Right cardiac atrium (tissue), 5 donors: ENCODE measurements at regions not wholly inside any gene's neighbourhood (a gene's known extent, or its start where the extent isn't known, plus 50 kb on each side); places are given as distances from the start of the nearest gene placed in this dataset.

Experiments
- ATAC-seq, 2 donors: fragments of 200-7000 bp; cut with Tn5 transposase; one replicate each; pipeline versions ENCODE4 v1.8.0 to v1.9.1; 2020; ENCODE audit warnings: moderate library complexity in 2 of 2, mild to moderate bottlenecking in 1 of 2
- DNase-seq, 3 donors: peaks; one replicate each; pipeline ENCODE4 v3.0.0-alpha.2; 2020
- H3K27ac ChIP-seq: one replicate; pipeline ENCODE4 v1.5.1; 2013; ENCODE audit warnings: mild to moderate bottlenecking, low read length, control low read depth, moderate library complexity
- H3K27me3 ChIP-seq: one replicate; pipeline ENCODE4 v1.6.1; 2013; ENCODE audit not compliant: control insufficient read depth, insufficient read depth
- H3K4me1 ChIP-seq: one replicate; pipeline ENCODE4 v1.6.1; 2013; ENCODE audit warnings: low read length; ENCODE audit not compliant: control insufficient read depth, insufficient read depth
- H3K4me3 ChIP-seq: one replicate; pipeline ENCODE4 v1.5.1; 2013; ENCODE audit warnings: low read length, control low read depth
- H3K9me3 ChIP-seq: one replicate; pipeline ENCODE4 v1.6.1; 2013; ENCODE audit warnings: low read length; ENCODE audit not compliant: control insufficient read depth
- WGBS: extraction: QIAGEN DNeasy Blood & Tissue Kit; methylation state at CpG from one replicate; pipeline ENCODE4 v1.1.7; 2013; 5-methylcytosine and 5-hydroxymethylcytosine counted together
- intact Hi-C, 4 donors: fragments of 100-400 bp; cut with DNase I; formaldehyde crosslinking; loops; one replicate each; pipeline versions ENCODE4 v1.11.0 to v1.14.0; 2022 to 2023
- donor health status: healthy with polysubstance abuse.
- donor health status: DM: no; HTN: yes; CAD: no.
- donor health status: DM: no; HTN: no; CAD: no.
- donor health status: DM: no; HTN: yes; CAD: no; lungs with severe emphysema.
- donor health status: DM: yes; HTN: yes; CAD: no.

DNA sequence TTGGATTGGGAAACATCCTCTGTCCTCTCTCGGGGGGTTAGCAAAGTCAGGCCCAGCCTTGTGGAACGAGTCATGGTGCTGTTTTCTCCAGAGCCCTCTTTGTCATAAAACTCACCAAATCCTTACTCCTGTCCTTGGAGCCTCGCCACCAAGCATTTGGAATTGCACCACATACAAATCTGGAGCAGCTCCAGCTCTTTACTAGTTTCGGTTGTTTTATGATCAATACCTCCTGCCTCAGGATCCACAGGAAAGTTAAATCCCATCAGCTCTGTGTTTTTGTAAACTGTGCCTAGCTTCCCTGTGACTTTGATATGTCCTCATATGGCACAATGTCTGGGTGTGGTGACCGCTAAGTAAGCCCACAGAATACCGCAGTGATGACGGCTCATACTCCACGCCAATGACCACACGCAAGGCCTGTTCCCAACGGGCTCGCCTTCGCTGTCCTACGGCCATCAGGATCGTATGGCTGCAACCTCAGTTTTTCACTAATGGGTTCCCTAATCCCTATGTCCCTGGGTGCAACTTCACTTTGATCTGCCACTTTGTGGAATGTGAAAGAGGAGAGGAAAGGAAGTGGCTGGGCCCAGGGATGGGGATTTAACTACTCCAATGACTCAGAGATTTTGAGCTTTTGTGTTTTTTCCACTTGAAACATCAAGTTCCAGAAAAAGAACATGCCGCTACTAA lies 111.3 kb upstream of the FOXQ1 start:
- WGBS, result 87% methylated on average over 15 of the region's 15 CpGs
- ATAC-seq (no peak), DNase-seq (no peak)
- H3K9me3 ChIP-seq, result no peaks in the 10 kb centered on the region
- H3K4me1 ChIP-seq, result no peaks in the 10 kb centered on the region
- intact Hi-C loops, result no loop called here
- H3K27me3 ChIP-seq, result no peaks in the 10 kb centered on the region
- no peak overlapping the region for H3K4me3 ChIP-seq
- H3K27ac ChIP-seq, result no peak overlapping the region

DNA sequence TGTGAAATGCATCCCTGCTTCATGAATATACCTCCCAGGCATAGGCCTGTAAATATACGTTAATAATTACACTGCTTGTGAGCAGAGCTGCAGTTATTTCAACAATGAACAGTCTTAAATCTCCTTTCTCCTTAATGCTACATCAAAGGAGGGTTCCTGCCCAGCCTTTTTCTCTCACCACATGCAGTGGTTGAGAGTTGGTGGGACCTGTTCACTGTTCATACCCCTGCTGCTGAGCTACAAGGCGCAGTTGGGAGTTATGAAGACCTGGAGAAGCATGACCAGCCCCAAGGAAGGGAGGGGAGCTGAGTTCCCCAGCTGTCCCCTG lies 111.9 kb upstream of the FOXQ1 start:
- Histone ChIP-seq H3K9me3 (no peaks in the 10 kb centered on the region), H3K27me3 (no peaks in the 10 kb centered on the region), H3K4me3 (no peak overlapping the region), H3K4me1 (no peaks in the 10 kb centered on the region), H3K27ac (no peak overlapping the region)
- intact Hi-C loops, result no loop called here
- no peak for DNase-seq
- 88% methylated on average over 2 of the region's 2 CpGs for WGBS
- ATAC-seq, result no peak

DNA sequence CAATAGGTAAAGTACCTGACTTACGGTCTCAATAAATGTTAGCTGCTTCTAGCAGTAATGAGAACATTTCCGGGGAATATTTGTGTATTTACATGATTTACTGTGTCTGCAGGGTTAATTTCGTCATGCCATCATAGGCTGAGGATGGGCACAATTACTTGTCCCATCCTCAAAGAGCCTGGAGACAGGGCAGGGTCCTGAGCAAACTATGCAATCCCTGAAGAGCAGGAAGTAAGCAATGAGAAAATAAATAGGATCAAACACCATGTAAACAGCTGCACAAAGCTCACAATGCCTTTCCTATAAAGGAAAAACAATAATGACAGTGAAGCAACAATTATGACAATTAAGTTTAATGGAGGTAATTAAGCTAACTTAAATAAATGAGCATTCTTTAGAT lies 114.6 kb upstream of the FOXQ1 start:
- H3K4me1 ChIP-seq, result no peaks in the 10 kb centered on the region
- intact Hi-C loops, result no loop called here
- no peak overlapping the region for H3K4me3 ChIP-seq
- H3K27me3 ChIP-seq, result no peaks in the 10 kb centered on the region
- 81% methylated on average over 3 of the region's 3 CpGs for WGBS
- peaks cover 2% of the 10 kb centered on the region for H3K9me3 ChIP-seq
- no peak for DNase-seq
- no peak overlapping the region for H3K27ac ChIP-seq
- no peak for ATAC-seq

DNA sequence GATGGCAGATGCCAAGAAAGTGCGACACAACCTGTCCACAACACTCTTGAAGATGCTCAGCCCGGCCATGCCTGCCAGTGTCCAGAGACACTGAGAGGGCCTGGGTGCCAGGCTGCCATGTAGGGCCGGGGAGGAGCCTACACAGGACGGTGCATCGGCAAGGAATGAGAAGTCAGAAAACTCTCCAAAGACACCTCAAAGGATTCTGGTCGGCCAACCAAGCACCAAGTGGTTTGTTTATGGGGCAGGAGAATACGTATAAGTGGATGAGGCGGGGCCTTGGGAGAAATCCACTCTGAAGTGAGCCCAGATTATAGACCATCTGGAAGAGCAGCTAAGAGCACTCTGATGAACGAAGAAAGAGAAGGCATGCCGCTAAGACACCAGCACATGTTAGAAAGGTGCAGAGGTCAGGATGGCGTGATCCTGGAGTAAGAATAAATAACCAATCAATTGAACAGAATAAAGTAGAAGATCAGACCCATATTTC lies 120.7 kb upstream of the FOXQ1 start:
- Histone ChIP-seq H3K27me3 (no peaks in the 10 kb centered on the region), H3K4me3 (no peak overlapping the region), H3K9me3 (peaks cover 2% of the 10 kb centered on the region), H3K4me1 (no peaks in the 10 kb centered on the region), H3K27ac (no peak overlapping the region)
- DNase-seq (no peak), ATAC-seq (no peak)
- 89% methylated on average over 11 of the region's 11 CpGs for WGBS
- intact Hi-C loops, result no loop called here

GRCh38 chr6:1190366-1190765 lies 121.5 kb upstream of the FOXQ1 start:
- H3K9me3 ChIP-seq, result peaks cover 2% of the 10 kb centered on the region
- intact Hi-C loops, result no loop called here
- ATAC-seq (no peak), DNase-seq (no peak)
- no peaks in the 10 kb centered on the region for H3K4me1 ChIP-seq
- 22% methylated on average over 5 of the region's 5 CpGs for WGBS
- no peak overlapping the region for H3K27ac ChIP-seq
- H3K27me3 ChIP-seq, result no peaks in the 10 kb centered on the region
- no peak overlapping the region for H3K4me3 ChIP-seq

GRCh38 chr6:1188199-1188598 lies 123.7 kb upstream of the FOXQ1 start:
- no peak for DNase-seq
- no peak for ATAC-seq
- WGBS, result 82% methylated on average over 3 of the region's 3 CpGs
- intact Hi-C loops, result no loop called here
- no peaks in the 10 kb centered on the region for H3K4me1 ChIP-seq
- H3K9me3 ChIP-seq, result peaks cover 1% of the 10 kb centered on the region
- no peaks in the 10 kb centered on the region for H3K27me3 ChIP-seq
- no peak overlapping the region for H3K4me3 ChIP-seq
- H3K27ac ChIP-seq, result no peak overlapping the region

- WGBS, result 86% methylated on average over 7 of the region's 7 CpGs
- DNase-seq (no peak), ATAC-seq (no peak)
- no peaks in the 10 kb centered on the region for H3K9me3 ChIP-seq
- H3K4me1 ChIP-seq, result no peaks in the 10 kb centered on the region
- H3K27me3 ChIP-seq, result no peaks in the 10 kb centered on the region
- intact Hi-C loops, result no loop called here
- no peak overlapping the region for H3K27ac ChIP-seq
- H3K4me3 ChIP-seq, result no peak overlapping the region
Measured at GRCh38 chr6:1187293-1188131, 124.4 kb upstream of the FOXQ1 start.

GRCh38 chr6:1184318-1184717 lies 127.6 kb upstream of the FOXQ1 start:
- no peak overlapping the region for H3K4me3 ChIP-seq
- no peak overlapping the region for H3K27ac ChIP-seq
- no peaks in the 10 kb centered on the region for H3K4me1 ChIP-seq
- no peaks in the 10 kb centered on the region for H3K9me3 ChIP-seq
- DNase-seq, result no peak
- no peaks in the 10 kb centered on the region for H3K27me3 ChIP-seq
- no peak for ATAC-seq
- 69% methylated on average over 4 of the region's 4 CpGs for WGBS
- intact Hi-C loops, result no loop called here

DNA sequence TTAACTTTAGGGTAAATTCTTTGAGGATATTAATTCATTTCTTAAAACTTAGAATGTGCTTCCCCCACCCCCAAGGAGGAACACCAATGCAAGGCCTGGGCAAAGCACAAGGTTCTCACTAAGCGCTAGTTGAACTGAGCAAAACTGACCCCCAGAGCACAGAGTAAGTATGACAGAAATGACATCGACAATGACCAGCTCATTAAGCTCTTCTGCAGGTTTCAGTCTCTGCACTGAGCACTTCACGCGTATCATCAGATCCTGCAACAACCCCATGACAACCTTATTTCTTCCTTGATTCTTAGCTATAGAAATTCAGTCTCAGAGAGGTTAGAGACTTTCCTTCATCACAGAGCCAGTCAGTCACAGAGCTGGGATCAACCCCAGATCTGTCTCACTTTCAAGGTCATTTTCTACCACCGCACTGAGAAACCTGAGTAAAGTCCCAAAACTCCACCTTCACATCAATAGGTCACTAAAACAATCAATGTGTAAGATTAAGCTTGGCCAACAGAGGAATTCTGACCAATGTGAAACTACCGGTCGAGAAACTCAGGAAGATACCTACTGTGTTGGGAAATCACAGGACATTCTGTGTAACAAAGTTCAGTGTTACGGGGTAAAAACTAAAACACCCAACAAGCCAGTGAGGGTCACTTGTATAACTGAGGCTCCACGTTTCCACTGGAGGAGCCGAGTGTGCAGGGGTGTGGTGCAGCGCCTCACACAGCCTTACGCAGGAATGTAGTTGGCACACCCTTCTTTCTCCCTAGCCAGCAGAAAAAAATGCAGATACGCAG lies 129.0 kb upstream of the FOXQ1 start:
- Histone ChIP-seq H3K4me3 (no peak overlapping the region), H3K27me3 (no peaks in the 10 kb centered on the region), H3K9me3 (no peaks in the 10 kb centered on the region), H3K27ac (no peak overlapping the region), H3K4me1 (no peaks in the 10 kb centered on the region)
- ATAC-seq (no peak), DNase-seq (no peak)
- intact Hi-C loops, result no loop called here
- WGBS, result 83% methylated on average over 13 of the region's 13 CpGs

DNA sequence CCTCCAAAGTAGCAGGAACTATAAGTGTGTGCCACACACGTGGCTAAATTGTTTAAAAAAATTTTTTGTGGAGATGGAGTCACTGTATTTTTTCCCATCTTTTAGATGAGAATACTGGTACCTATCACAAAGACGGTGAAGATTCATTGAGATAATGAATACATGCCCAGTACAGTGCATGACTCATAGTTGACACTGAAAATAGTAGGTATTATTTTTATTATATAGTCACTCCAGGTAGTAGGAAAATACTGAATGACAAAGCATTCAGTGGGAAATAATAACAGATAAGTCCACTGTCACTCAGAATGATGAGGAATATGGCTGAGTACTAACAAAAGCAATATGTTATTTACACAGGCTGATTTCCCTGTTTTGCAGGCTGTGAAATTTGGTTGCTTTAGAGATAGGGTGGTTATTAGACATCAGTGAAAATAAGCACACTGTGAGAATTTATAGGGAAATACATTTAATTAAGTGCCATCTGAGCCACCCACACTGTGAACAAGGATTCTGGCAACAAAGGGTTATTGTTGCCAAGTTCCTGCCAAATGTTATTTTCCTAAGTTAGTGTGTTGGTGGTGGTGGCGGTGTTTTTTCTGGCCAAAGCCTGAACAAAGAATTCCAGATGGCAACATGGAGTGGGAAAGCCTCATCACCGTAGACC lies 129.8 kb upstream of the FOXQ1 start:
- ATAC-seq (no peak), DNase-seq (no peak)
- H3K27me3 ChIP-seq, result no peaks in the 10 kb centered on the region
- intact Hi-C loops, result no loop called here
- H3K27ac ChIP-seq, result no peak overlapping the region
- 56% methylated on average over 4 of the region's 4 CpGs for WGBS
- H3K4me1 ChIP-seq, result no peaks in the 10 kb centered on the region
- no peak overlapping the region for H3K4me3 ChIP-seq
- no peaks in the 10 kb centered on the region for H3K9me3 ChIP-seq
